ENCODE measurements at regions not wholly inside any gene's neighbourhood (a gene's known extent, or its start where the extent isn't known, plus 50 kb on each side); places are given as distances from the start of the nearest gene placed in this dataset.

DNA sequence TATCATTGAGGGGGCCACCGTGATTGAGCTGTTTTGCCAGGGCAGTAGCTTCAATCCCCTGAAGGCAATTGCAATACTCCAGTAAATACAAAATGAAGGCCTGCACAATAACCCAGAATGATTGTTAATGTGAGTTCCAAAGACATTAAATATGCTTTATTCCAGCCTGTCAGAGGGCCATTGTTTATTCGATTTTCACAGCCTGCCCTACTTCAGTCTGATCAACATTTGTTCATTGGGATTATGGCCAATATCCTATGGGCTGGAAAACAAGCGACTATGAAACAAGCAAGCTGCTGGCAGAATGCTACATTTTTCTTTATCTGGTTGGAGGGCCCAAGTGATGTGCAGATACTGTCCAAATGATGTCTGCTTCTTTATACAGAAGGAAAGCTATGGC, 543.1 kb downstream of the TLE1 start:
- DNase-seq (ENCODE audit: low read depth, low spot score), result no peak
- ChIA-PET CTCF (no interaction called here), POLR2A (no interaction called here)
- Histone ChIP-seq H3K4me3 (ENCODE audit: low read depth in 2 of 2, low read length in 2 of 2) (no peak overlapping the region), H3K9me3 (ENCODE audit: control insufficient read depth, insufficient read depth, low read depth, low read length) (no peaks in the 10 kb centered on the region), H3K27me3 (ENCODE audit: control insufficient read depth, insufficient read depth, low read length) (no peaks in the 10 kb centered on the region), H3K4me1 (ENCODE audit: control insufficient read depth, insufficient read depth, low read length) (no peaks in the 10 kb centered on the region), H3K27ac (ENCODE audit: low read length) (no peak overlapping the region), H3K36me3 (ENCODE audit: control insufficient read depth, insufficient read depth, low read length) (no peaks in the 10 kb centered on the region)
- TF ChIP-seq, protein P1, sequence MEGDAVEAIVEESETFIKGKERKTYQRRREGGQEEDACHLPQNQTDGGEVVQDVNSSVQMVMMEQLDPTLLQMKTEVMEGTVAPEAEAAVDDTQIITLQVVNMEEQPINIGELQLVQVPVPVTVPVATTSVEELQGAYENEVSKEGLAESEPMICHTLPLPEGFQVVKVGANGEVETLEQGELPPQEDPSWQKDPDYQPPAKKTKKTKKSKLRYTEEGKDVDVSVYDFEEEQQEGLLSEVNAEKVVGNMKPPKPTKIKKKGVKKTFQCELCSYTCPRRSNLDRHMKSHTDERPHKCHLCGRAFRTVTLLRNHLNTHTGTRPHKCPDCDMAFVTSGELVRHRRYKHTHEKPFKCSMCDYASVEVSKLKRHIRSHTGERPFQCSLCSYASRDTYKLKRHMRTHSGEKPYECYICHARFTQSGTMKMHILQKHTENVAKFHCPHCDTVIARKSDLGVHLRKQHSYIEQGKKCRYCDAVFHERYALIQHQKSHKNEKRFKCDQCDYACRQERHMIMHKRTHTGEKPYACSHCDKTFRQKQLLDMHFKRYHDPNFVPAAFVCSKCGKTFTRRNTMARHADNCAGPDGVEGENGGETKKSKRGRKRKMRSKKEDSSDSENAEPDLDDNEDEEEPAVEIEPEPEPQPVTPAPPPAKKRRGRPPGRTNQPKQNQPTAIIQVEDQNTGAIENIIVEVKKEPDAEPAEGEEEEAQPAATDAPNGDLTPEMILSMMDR (IDR thresholded peaks at IDR 0.05), result no peak
- no TSS peak for BruUV-seq (replicated peaks)
- in situ Hi-C loops (cut with HindIII; ENCODE audit: low pct_unique_long_range_greater_than_20kb, low sequenced_read_pairs) (no loop called here), intact Hi-C loops (cut with micrococcal nuclease; ENCODE audit: unreplicated experiment) (no loop called here)
- no peak for ATAC-seq

DNA sequence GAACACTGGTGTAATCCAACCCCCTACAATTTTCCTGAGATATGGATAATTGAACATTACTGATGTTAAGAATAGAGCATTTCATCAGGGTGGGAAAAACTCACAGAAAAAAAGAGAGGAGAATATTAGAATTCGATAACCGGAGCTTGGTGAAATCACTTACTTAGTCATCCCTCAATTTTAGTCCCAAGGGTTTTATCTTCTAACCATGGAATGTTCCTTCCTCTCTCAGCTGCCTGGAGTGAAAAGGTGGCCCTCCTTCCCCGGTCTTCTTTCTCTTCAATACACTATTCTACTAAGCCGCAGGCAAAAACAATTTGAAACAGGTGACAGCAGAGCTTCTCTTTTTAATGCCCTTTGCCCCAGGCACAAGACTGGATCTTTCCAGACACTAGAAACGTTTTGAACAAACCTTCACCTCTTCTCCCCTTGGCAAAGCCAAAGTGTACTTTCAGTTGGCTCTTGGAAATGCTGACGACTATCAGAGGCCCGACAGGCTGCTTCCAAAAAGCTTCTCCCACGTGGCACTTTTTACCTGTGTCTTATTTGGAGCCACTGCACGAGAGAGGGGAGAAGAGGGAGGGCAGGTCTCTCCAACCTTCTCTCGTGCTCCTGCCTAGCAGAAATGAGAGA, 543.9 kb downstream of the TLE1 start:
- intact Hi-C loops (cut with micrococcal nuclease; ENCODE audit: unreplicated experiment) (no loop called here), in situ Hi-C loops (cut with HindIII; ENCODE audit: low pct_unique_long_range_greater_than_20kb, low sequenced_read_pairs) (no loop called here)
- Histone ChIP-seq H3K27ac (ENCODE audit: low read length) (no peak overlapping the region), H3K4me3 (ENCODE audit: low read depth in 2 of 2, low read length in 2 of 2) (no peak overlapping the region), H3K9me3 (ENCODE audit: control insufficient read depth, insufficient read depth, low read depth, low read length) (no peaks in the 10 kb centered on the region), H3K27me3 (ENCODE audit: control insufficient read depth, insufficient read depth, low read length) (no peaks in the 10 kb centered on the region), H3K36me3 (ENCODE audit: control insufficient read depth, insufficient read depth, low read length) (no peaks in the 10 kb centered on the region), H3K4me1 (ENCODE audit: control insufficient read depth, insufficient read depth, low read length) (no peaks in the 10 kb centered on the region)
- ChIA-PET CTCF (no interaction called here), POLR2A (no interaction called here)
- ATAC-seq (no peak), DNase-seq (ENCODE audit: low read depth, low spot score) (no peak)
- TF ChIP-seq, protein P1 (IDR thresholded peaks at IDR 0.05), result no peak
- no peak for TF ChIP-seq SIN3A (IDR thresholded peaks at IDR 0.05; ENCODE audit: borderline replicate concordance, insufficient read depth, low read depth, low read length)
- no peak for TF ChIP-seq POLR2AphosphoS5 (IDR thresholded peaks at IDR 0.05; ENCODE audit: low read depth, low read length)
- TF ChIP-seq, protein P2, sequence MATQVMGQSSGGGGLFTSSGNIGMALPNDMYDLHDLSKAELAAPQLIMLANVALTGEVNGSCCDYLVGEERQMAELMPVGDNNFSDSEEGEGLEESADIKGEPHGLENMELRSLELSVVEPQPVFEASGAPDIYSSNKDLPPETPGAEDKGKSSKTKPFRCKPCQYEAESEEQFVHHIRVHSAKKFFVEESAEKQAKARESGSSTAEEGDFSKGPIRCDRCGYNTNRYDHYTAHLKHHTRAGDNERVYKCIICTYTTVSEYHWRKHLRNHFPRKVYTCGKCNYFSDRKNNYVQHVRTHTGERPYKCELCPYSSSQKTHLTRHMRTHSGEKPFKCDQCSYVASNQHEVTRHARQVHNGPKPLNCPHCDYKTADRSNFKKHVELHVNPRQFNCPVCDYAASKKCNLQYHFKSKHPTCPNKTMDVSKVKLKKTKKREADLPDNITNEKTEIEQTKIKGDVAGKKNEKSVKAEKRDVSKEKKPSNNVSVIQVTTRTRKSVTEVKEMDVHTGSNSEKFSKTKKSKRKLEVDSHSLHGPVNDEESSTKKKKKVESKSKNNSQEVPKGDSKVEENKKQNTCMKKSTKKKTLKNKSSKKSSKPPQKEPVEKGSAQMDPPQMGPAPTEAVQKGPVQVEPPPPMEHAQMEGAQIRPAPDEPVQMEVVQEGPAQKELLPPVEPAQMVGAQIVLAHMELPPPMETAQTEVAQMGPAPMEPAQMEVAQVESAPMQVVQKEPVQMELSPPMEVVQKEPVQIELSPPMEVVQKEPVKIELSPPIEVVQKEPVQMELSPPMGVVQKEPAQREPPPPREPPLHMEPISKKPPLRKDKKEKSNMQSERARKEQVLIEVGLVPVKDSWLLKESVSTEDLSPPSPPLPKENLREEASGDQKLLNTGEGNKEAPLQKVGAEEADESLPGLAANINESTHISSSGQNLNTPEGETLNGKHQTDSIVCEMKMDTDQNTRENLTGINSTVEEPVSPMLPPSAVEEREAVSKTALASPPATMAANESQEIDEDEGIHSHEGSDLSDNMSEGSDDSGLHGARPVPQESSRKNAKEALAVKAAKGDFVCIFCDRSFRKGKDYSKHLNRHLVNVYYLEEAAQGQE (IDR thresholded peaks at IDR 0.05; ENCODE audit: insufficient read depth in 1 of 2, low read depth in 2 of 2, low read length in 1 of 2), result no peak
- no peak for TF ChIP-seq TCF7L2 (IDR thresholded peaks at IDR 0.05; ENCODE audit: low read depth, low read length)
- BruUV-seq (replicated peaks), result no TSS peak

Data from Panc1 (cell line).